HG02610 (cell line): ENCODE measurements at regions not wholly inside any gene's neighbourhood (a gene's known extent, or its start where the extent isn't known, plus 50 kb on each side); places are given as distances from the start of the nearest gene placed in this dataset.

Experiments
- ATAC-seq: cut with Tn5 transposase; IDR thresholded peaks from one replicate; pipeline ENCODE4 v1.9.1; 2021; ENCODE audit warnings: mild to moderate bottlenecking, moderate library complexity; ENCODE audit not compliant: unreplicated experiment

- ATAC-seq = no peak
Observed at GRCh38 chr18:54767098-54767497, 61.2 kb upstream of the RAB27B start.

GRCh38 chr18:54769526-54770464 is 58.5 kb upstream of the RAB27B start:
- no peak for ATAC-seq

GRCh38 chr18:54772056-54772455 is 56.2 kb upstream of the RAB27B start:
- no peak for ATAC-seq

- no peak for ATAC-seq
Observed at GRCh38 chr18:54774423-54774822, 53.9 kb upstream of the RAB27B start.

- no peak for ATAC-seq
Observed at GRCh38 chr18:54774981-54775665, 53.2 kb upstream of the RAB27B start.

GRCh38 chr18:54775686-54776085 is 52.6 kb upstream of the RAB27B start:
- no peak for ATAC-seq

- ATAC-seq = peak; percentile 88
Observed at GRCh38 chr18:54776282-54776977, 51.8 kb upstream of the RAB27B start.

- no peak for ATAC-seq
Observed at GRCh38 chr18:54777118-54777791, 51.0 kb upstream of the RAB27B start.

- ATAC-seq = no peak
Observed at GRCh38 chr18:54777989-54778388, 50.3 kb upstream of the RAB27B start.
